Choroid plexus epithelial cell (primary cell): ENCODE measurements at regions not wholly inside any gene's neighbourhood (a gene's known extent, or its start where the extent isn't known, plus 50 kb on each side); places are given as distances from the start of the nearest gene placed in this dataset.

Source experiments
- DNase-seq: peaks from one replicate; pipeline ENCODE4 v3.0.0-alpha.2; 2010; ENCODE audit warnings: low read depth
- H3K4me3 ChIP-seq: 2 replicates; pipeline ENCODE4 v1.5.1; 2011; ENCODE audit warnings: low read depth, mild to moderate bottlenecking, control low read depth, low read length, moderate library complexity
- CTCF ChIP-seq: conservative IDR thresholded peaks from 2 replicates; pipeline ENCODE4 v1.5.1; 2011; ENCODE audit warnings: low read depth, mild to moderate bottlenecking, control low read depth, inconsistent platforms, low read length, moderate library complexity

- DNase-seq = no peak
- TF ChIP-seq CTCF = no peak
- no peak overlapping the region for H3K4me3 ChIP-seq
Measured at GRCh38 chr6:106792536-106793236, 163.3 kb downstream of the QRSL1 start.

GRCh38 chr6:106790935-106791334, 161.6 kb downstream of the QRSL1 start:
- no peak for TF ChIP-seq CTCF
- DNase-seq = no peak
- H3K4me3 ChIP-seq = no peak overlapping the region

- H3K4me3 ChIP-seq = no peak overlapping the region
- TF ChIP-seq CTCF = no peak
- DNase-seq = no peak
Measured at GRCh38 chr6:106790149-106790770, 160.9 kb downstream of the QRSL1 start.

- DNase-seq = no peak
- TF ChIP-seq CTCF = no peak
- H3K4me3 ChIP-seq = no peak overlapping the region
Measured at GRCh38 chr6:106789428-106790148, 160.2 kb downstream of the QRSL1 start.

GRCh38 chr6:106788761-106789160, 159.4 kb downstream of the QRSL1 start:
- TF ChIP-seq CTCF = no peak
- no peak for DNase-seq
- H3K4me3 ChIP-seq = no peak overlapping the region

- no peak for TF ChIP-seq CTCF
- no peak for DNase-seq
- no peak overlapping the region for H3K4me3 ChIP-seq
Measured at GRCh38 chr6:106787327-106788196, 158.2 kb downstream of the QRSL1 start.
